Hepatocyte (in vitro differentiated cells): ENCODE measurements at regions not wholly inside any gene's neighbourhood (a gene's known extent, or its start where the extent isn't known, plus 50 kb on each side); places are given as distances from the start of the nearest gene placed in this dataset.

Experiments used
- EZH2 ChIP-seq: fragments of 200-600 bp; sonication (generic); IDR thresholded peaks from 2 replicates; pipeline ENCODE4 v1.6.1; 2016; ENCODE audit warnings: antibody characterized with exemption, mild to moderate bottlenecking, borderline replicate concordance
- TF ChIP-seq, protein P1 (sequence below): fragments of 200-600 bp; sonication (generic); IDR thresholded peaks from 2 replicates; pipeline ENCODE4 v1.5.1; 2016; ENCODE audit warnings: antibody characterized with exemption, mild to moderate bottlenecking; ENCODE audit not compliant: poor library complexity

DNA sequence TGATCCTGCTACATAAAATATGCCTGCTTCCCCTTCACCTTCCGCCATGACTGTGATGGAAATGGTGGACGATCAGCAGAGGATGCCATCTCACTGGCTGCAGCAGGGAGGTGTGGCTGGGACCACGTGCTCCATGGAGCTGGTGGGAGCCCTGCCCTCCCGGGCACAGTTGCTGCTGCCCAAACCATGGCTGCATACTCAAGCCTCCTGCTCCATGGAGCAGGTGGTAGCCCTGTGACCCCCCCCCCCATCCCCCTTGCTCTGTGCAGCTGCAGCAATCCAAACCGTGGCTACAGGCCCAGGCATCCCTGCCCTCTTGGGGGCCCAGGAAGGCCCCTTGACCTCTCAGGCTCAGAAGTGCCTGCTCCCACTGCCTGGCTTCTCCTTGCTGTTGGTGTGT is 597.5 kb upstream of the LMO3 start:
- TF ChIP-seq, protein P1, sequence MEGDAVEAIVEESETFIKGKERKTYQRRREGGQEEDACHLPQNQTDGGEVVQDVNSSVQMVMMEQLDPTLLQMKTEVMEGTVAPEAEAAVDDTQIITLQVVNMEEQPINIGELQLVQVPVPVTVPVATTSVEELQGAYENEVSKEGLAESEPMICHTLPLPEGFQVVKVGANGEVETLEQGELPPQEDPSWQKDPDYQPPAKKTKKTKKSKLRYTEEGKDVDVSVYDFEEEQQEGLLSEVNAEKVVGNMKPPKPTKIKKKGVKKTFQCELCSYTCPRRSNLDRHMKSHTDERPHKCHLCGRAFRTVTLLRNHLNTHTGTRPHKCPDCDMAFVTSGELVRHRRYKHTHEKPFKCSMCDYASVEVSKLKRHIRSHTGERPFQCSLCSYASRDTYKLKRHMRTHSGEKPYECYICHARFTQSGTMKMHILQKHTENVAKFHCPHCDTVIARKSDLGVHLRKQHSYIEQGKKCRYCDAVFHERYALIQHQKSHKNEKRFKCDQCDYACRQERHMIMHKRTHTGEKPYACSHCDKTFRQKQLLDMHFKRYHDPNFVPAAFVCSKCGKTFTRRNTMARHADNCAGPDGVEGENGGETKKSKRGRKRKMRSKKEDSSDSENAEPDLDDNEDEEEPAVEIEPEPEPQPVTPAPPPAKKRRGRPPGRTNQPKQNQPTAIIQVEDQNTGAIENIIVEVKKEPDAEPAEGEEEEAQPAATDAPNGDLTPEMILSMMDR: no peak
- TF ChIP-seq EZH2: no peak
